Posterior vena cava (tissue), 2 donors: ENCODE measurements at regions not wholly inside any gene's neighbourhood (a gene's known extent, or its start where the extent isn't known, plus 50 kb on each side); places are given as distances from the start of the nearest gene placed in this dataset.

Experiments used
- DNase-seq: peaks from one replicate; pipeline ENCODE4 v3.0.0-alpha.2; 2020; ENCODE audit warnings: low spot score
- intact Hi-C, 2 donors: fragments of 100-400 bp; cut with DNase I; formaldehyde crosslinking; loops; one replicate each; pipeline versions ENCODE4 v1.14.1 to v1.14.2; 2022 to 2023
- donor health status: DM: yes; HTN: yes; CAD: no.
- donor health status: DM: yes; HTN: yes; CAD: no.

DNA sequence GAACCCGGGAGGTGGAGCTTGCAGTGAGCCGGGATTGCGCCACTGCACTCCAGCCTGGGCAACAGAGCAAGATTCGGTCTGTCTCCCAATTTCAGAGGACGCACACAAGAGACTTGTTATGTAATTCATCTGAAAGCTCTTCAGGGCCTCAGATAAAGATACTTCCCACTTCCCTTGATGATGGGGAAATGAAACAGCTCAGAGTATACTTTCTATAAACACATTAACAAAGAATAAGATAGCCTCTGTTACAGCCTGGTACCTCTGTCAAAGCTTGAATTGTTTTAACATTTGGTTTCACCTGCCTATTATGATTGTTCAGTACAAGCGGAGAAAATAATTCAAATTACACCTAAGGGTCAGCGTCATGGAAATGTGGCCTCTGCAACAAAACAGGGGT, 622.9 kb upstream of the ADGRL4 start:
- DNase-seq: no peak
- intact Hi-C loops: no loop called here

DNA sequence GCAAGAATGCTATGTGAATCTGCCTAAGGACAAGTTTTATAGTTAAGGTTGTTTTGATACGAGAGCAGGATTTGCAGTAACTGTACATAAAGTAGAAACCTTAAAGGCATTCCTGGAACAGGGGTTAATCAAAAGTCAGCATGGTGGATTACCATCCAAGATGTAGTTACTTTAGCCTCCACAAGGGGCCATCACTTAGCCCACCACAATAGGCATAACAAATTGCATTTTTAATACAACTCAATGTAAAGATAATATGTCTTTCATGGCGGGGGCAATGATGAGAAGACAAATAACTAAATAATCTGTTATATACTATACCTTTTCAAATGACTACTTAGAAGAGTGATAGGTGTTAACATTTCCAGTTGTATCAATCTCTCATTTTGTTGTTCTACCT, 611.2 kb upstream of the ADGRL4 start:
- intact Hi-C loops: no loop called here
- DNase-seq: no peak

DNA sequence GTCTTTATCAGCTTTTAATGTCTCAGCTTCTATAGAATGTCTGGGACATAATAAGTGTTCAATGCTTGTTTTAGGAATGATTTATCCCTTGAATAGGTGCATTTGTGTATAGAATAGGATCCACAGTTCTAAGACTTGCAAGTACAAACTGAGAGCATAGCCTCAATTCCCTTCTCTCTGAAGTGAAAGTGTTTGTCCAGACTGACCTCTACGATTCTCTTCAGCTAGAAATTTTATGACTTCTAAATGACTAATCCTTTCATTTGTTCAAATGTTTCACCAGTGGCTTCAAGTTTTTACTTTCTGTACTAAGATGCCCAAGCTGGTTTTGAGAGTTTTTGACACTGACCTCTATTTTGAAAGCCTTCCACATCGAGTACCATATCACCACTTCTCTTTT, 608.2 kb upstream of the ADGRL4 start:
- DNase-seq: no peak
- intact Hi-C loops: no loop called here

DNA sequence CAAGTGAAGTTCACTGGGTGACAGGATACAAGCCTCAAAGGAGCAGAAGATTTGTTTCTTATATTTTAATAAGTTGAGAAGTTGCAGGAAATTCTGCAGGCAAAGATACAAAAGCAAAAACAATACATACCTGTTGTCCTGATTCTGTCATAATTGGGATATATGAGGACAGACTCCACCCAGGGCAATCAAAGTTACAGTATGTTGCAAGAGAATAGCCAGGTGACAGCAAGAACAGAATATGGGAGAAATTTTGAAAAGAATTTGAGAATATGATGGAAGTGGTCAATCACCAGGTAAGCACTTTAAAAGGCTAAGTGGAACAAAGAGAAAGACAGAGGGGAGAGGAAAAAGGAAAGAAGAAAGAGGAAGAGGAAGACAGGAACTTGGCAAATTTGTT, 607.6 kb upstream of the ADGRL4 start:
- intact Hi-C loops: no loop called here
- DNase-seq: no peak

DNA sequence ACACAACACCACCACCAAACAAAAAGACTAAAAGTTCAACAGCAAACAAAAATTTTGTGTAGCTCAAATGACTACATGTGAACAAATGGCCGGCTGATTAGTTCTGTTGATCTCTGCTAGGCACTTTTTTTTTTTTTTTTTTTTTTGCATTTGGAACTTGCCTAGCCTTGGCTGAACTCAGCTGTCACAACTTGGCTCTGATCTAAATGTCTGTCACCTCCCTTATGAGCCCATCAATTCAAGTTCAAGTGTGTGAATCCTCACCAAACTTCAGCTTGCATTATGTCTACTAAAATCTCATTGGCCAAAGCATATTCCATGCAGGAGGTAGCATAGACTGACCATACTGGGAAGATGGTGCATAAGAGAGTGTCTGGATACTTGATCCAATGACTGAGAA, 606.5 kb upstream of the ADGRL4 start:
- intact Hi-C loops: no loop called here
- DNase-seq: no peak

DNA sequence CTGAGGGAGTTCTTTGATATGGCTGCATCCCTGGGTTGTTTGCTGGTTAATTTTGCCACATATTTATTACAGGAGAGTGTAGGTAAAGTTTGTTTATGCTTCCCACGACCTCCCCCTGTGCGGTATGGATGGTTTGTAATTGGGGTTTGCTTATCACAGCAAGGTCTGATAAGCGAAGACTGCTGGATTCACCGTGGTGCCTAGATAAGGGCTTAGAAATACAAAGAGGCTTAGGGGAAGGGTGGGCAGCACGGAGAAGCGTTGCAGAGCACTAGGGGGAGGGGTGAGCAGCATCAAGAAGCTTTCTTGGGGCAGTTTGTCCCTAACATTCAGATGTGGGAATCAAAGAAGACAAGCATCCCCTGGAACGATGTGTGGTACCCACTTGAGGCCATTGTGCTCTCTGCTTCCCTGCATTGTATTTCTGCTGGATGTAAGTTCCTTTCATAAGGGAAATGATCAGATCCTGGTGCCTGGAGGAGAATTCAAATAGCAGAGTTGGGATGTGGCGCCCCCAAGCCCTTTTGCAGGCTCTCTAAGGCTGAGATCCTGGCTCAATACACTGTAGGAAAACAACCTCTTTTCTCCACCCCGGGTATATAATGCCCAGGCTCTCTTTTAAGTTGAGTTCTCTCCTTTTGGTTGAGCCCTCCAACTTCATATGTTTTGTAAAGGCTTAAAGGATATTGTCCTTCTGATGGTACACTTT, 598.1 kb upstream of the ADGRL4 start:
- intact Hi-C loops: no loop called here
- DNase-seq: no peak

DNA sequence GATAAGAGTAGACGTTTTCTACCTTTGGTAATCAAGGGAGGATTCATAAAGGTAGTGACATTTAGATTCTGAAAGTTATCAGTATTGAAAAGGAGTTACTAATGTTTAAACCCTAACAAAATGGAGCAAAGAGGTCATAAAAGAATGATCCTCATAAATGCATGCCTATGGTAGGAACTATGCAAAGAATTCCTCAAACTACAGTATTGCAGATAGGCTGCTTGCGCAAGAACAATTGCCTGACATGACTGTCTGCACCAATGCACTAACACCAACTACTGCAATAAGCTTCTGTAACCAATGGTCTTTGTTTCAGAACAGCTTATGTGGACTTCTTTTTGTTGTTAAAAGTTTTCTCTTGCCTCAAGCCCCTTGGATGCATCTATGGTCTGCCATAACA, 597.3 kb upstream of the ADGRL4 start:
- DNase-seq: no peak
- intact Hi-C loops: no loop called here

DNA sequence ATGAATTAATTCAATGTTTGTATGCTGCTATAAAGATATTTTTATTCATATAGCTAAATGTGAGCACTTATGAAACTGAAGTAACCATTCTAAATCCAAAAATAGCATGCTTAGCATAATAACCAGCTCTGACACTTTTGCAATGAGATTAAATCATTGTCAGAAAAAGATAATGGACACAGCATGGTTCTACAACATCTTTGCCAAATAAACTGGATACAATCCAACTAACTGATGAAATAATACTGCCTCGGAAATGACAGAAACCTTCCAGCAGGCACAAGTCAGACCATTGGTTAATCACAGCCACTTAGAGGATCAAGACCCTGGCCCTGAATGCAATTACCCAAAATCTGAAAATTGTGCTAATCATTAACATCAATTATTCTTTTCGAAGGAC, 592.7 kb upstream of the ADGRL4 start:
- intact Hi-C loops: no loop called here
- no peak for DNase-seq

DNA sequence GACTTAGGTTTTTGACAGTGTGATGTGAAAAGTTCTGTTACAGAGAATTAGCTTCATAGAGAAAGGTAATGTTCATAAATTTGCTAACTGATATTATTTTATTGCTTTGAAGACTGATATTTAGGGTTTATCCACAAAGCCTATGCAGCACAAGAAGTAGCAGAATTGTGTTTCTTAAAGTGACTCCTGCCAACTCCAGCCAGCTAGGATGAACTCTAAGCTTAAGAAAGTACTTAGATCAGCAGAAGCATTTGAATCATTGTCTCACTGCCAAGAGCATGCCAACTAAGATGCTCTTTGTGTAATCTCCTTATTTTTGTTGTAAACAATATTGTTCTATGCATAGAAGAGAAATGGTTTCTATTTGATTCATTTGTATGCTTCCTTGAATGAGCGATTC, 589.4 kb upstream of the ADGRL4 start:
- intact Hi-C loops: no loop called here
- DNase-seq: no peak

DNA sequence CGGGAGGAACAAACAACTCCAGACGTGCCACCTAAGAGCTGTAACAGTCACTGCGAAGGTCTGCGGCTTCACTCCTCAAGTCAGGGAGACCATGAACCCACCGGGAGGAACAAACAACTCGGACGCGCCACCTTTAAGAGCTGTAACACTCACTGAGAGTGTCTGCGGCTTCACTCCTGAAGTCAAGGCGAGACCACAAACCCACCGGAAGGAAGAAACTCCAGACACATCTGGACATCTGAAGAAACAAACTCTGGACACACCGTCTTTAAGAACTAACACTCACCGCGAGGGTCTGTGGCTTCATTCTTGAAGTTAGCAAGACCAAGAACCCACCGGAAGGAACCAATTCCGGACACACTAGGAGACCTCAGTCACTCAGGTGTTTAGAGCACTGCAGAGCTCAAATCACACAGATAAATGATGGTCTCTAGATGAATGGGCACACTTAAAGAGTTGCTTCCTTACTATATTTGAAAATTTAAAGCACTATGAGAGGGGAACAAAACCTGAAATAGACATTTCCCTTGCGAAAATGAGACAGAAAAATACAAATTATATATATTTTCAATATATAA, 587.7 kb upstream of the ADGRL4 start:
- DNase-seq: no peak
- intact Hi-C loops: no loop called here

DNA sequence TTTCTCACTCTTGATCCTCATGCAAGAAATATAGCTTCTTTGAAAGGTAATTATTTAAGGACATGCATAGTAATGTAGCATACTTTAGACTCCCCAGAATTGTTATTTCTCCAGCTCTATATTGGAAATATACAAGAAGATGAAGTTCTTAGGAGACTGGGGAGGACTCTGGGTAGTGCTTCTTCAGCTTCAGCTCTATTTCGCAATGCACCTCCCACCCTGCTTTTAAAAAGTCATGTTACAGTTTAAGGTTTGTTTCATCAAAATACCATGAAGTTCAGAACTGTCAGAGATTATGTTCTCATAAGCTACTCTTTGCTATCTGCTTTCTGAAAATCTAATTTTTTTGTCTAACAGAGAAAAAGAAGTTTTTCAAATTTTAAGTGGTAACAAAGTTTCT, 586.2 kb upstream of the ADGRL4 start:
- DNase-seq: no peak
- intact Hi-C loops: no loop called here

DNA sequence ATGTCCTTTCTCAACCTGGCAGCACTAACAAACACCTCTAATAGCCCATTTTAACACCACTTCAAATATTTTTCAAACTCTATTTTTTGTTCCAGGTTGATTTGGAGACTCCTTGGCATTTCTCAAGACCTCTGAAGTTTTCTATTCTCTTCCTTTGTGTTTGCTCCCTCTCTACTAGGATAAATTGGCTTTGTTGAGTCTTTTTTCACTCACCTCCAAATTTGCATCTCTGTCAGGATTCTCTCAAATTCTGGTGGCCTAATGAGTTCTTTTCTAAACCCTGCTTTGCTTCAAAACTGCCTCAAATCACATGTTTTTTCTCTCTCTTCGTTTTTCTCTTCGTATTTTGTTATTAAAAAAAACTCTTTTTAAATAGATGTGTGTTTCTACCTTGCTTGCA, 582.2 kb upstream of the ADGRL4 start:
- no peak for DNase-seq
- intact Hi-C loops: no loop called here

DNA sequence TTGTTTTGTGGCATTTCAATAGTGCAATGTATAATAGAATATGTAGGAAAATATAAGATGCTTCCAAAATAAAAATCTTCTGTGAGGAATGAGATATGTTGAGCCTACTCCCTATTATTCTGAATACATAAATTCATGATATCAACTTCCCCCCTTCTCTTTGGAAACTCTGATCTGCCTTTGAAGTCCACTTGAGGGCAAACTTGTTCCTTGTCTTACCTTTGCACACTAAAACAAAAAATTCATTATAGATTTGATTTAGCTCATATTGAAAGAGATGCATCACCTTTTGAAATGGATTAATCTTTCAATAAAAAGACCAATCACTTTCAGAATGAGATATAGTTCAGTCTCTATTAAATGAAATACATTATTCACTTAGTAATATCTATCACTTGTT, 580.7 kb upstream of the ADGRL4 start:
- intact Hi-C loops: no loop called here

DNA sequence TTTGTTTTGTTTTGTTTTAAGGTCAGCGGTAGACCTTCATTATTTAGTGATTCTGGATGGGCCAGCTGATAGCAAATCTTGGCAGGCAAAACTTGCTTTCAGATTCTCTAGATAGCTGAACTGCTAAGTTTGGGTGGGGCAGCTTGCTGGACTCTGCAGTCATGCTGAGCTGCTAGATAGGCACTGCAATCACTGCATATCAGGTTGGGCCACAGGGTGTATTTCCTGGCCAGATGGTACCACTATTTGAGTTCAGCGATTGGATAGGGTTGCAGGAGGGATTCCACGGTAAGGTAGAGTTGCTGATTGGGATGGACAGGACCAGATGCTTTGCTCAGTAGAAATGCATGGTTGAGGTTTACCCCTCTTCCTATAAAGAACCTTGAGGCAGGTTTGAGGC, 579.3 kb upstream of the ADGRL4 start:
- intact Hi-C loops: no loop called here
- no peak for DNase-seq

More for the DNA sequence above, 580.7 kb upstream of the ADGRL4 start:
- no peak for DNase-seq

DNA sequence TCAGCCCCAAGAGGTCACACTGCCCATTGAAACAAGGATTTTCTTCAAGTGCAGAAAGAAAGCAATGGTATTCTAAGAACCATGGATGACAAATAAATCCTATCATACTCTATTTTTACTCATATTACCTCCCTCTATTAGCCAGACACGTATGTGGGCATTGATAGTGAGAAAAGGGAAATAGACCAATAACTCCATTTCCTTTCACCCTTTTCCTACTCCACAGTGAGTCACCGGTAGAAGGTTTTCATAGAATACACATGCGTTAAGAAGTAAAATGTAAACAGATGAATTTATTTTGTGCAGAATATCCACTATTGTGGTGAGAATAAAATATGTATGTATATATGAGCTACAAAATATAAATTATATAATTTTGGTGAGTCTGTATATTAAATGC, 568.9 kb upstream of the ADGRL4 start:
- no peak for DNase-seq
- intact Hi-C loops: no loop called here

DNA sequence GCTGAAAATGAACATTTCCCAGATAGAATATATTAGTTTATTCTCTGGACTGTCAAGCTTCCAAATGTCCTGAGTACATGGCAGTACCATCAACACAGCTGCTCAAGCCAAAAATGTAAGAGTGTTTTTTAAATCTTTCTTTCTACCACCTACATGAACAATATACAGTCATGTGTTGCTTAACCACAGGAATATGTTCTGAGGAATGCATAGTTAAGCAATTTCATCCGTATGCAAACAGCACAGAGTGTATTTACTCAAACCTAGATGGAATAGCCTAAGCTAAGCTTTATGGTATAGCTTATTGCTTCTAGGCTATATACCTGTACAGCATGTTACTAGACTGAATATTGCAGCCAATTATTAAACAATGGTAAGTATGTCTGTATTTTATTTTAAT, 561.9 kb upstream of the ADGRL4 start:
- intact Hi-C loops: no loop called here
- DNase-seq: no peak

DNA sequence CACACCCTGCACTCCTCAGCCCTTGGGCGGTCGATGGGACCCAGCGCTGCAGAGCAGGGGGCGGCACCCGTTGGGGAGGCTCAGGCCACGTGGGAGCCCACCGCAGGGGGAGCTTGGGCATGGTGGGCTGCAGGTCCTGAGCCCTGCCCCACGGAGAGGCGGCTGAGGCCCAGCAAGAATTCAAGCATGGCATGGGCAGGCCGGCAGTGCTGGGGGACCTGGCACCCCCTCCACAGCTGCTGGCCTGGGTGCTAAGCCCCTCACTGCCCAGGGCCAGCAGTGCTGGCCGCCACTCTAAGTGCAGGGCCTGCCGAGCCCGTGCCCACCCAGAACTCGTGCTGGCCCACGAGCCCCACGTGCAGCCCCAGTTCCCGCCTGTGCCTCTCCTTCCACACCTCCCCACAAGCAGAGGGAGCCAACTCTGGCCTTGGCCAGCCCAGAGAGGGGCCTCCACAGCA, 555.0 kb upstream of the ADGRL4 start:
- intact Hi-C loops: no loop called here
- no peak for DNase-seq

DNA sequence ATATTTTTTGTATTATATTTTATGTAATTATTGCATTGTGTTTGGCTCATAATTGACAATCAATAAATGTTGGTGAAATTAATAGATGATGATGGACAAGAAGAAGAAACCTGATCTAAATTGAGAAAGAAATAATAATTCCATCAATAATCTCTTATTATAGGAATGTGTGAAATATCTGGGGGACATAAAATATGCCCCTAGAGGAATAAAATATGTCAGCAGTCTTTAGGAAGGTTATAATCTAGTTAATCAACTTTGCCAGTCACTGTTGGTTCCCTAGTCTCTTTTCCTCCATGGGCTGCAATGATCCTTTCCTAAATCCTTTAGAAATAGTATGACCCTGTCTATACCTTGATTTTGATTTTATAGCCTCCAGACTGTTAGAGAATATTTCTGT, 549.7 kb upstream of the ADGRL4 start:
- no peak for DNase-seq
- intact Hi-C loops: no loop called here

DNA sequence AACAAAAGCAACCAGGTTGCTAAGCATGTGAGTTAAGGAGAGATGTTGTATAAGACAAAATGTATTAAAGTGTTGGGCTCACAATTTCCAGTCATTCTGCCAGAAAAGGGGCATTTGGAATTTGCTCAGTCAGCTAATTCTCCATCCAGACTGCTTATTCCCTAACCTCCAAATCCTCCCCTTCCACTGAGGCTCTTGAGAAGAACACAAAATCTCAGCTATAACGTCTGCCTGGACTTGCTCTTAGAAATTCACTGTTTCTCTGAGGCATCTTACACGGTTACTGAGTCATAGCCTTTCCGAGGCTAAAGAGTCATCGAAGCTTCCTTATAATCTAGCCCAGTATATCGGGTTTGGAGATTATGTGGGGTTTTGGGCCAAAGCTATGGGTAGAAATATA, 548.2 kb upstream of the ADGRL4 start:
- no peak for DNase-seq
- intact Hi-C loops: no loop called here

DNA sequence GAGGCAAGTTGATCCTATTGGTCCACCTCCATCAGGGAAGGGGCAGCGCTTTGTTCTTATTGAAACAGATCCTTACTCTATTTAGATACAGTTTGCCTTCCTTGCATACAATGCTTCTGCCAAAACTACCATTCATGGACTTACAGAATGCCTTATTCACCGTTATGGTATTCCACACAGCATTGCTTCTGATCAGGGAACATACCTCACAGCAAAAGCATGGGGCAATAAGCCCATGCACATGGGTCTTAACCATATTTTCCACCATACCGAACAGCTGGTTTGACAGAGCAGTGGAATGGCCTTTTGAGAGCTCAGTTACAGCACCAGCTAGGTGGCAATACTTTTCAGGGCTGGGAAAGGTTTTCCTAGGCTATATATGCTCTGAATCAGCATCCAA, 544.8 kb upstream of the ADGRL4 start:
- intact Hi-C loops: no loop called here
- no peak for DNase-seq

DNA sequence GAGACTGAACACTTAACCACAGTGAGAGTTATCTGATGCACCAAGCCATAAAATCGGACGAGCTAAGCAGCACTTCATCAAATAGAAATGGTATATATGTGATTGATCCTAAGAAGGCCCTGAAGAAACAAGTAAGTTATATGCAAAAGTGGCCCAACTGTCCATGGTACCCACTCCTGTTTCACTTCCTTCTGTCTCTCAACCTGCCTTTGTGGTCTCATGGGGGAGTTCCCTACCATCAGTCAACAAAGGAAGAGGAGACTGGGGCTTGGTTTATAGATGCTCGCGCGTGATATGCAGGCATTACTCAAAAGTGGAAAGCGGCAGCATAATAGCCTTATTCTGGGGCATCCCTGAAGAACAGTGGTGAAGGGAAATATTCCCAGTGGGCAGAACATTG, 543.9 kb upstream of the ADGRL4 start:
- no peak for DNase-seq
- intact Hi-C loops: no loop called here

DNA sequence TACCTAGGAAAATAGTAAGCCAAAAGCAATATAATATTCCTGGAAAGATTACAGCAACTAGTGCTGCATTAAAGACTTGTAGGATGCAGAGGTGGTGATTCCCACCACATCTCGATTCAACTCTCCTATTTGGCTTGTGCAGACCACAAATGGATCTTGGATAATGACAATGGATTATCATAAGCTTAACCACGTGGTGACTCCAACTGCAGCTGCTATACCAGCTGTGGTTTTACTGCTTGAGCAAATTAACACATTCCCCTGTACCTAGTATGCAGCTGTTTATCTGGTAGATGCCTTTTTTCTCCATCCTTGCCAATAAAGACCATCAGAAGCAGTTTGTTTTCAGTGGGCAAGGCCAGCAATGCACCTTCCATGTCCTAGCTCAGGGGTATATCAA, 542.7 kb upstream of the ADGRL4 start:
- no peak for DNase-seq

More for the DNA sequence above, 542.7 kb upstream of the ADGRL4 start:
- intact Hi-C loops: no loop called here
